Liver (tissue), 8 donors: ENCODE measurements at regions not wholly inside any gene's neighbourhood (a gene's known extent, or its start where the extent isn't known, plus 50 kb on each side); places are given as distances from the start of the nearest gene placed in this dataset.

Experiments used
- DNase-seq: peaks from one replicate; pipeline ENCODE4 v3.0.0-alpha.2; 2017; ENCODE audit warnings: low spot score
- H3K27ac ChIP-seq, 2 donors: one replicate each; pipeline ENCODE4 v1.7.0; 2013; ENCODE audit warnings: inconsistent platforms in 2 of 2, low read length in 2 of 2, control low read depth in 1 of 2, low read depth in 1 of 2, mild to moderate bottlenecking in 1 of 2
- H3K27me3 ChIP-seq, 4 donors: one replicate each; pipeline versions ENCODE4 v1.6.1 to v1.7.0; 2013; ENCODE audit warnings: low read length in 3 of 4, inconsistent platforms in 1 of 4, mild to moderate bottlenecking in 1 of 4, moderate library complexity in 1 of 4; ENCODE audit not compliant: control insufficient read depth in 4 of 4, insufficient read depth in 4 of 4
- H3K36me3 ChIP-seq, 4 donors: one replicate each; pipeline versions ENCODE4 v1.6.1 to v1.7.0; 2013; ENCODE audit warnings: low read length in 3 of 4, mild to moderate bottlenecking in 3 of 4, low read depth in 1 of 4, moderate library complexity in 1 of 4; ENCODE audit not compliant: control insufficient read depth in 4 of 4, insufficient read depth in 3 of 4
- H3K4me1 ChIP-seq, 4 donors: one replicate each; pipeline versions ENCODE4 v1.6.1 to v1.7.0; 2013; ENCODE audit warnings: low read length in 3 of 4, mild to moderate bottlenecking in 3 of 4, moderate library complexity in 1 of 4; ENCODE audit not compliant: control insufficient read depth in 4 of 4, insufficient read depth in 4 of 4
- H3K4me3 ChIP-seq, 3 donors: one replicate each; pipeline versions ENCODE4 v1.6.1 to v1.7.0; 2013; ENCODE audit warnings: low read length in 3 of 3, control low read depth in 1 of 3, low read depth in 1 of 3, mild to moderate bottlenecking in 1 of 3
- H3K9ac ChIP-seq, 2 donors: one replicate each; pipeline ENCODE4 v1.7.0; 2013; ENCODE audit warnings: low read length in 2 of 2, mild to moderate bottlenecking in 2 of 2, moderate library complexity in 2 of 2, control low read depth in 1 of 2, low read depth in 1 of 2
- H3K9me3 ChIP-seq, 4 donors: one replicate each; pipeline versions ENCODE4 v1.6.1 to v1.7.0; 2013; ENCODE audit warnings: low read length in 3 of 4; ENCODE audit not compliant: control insufficient read depth in 4 of 4
- EGR1 ChIP-seq, 2 donors: IDR thresholded peaks; 2 replicates each; pipeline ENCODE4 v1.6.1; 2016 to 2018; ENCODE audit warnings: antibody characterized with exemption in 2 of 2, low read depth in 2 of 2
- FOXA1 ChIP-seq: IDR thresholded peaks from 2 replicates; pipeline ENCODE4 v1.6.1; 2016; ENCODE audit warnings: antibody characterized with exemption
- FOXA2 ChIP-seq: IDR thresholded peaks from 2 replicates; pipeline ENCODE4 v1.6.1; 2016; ENCODE audit warnings: antibody characterized with exemption
- GABPA ChIP-seq, 2 donors: IDR thresholded peaks in 1 of 2; conservative IDR thresholded peaks in 1 of 2; 2 replicates each; pipeline ENCODE4 v1.6.1; 2016; ENCODE audit warnings: antibody characterized with exemption in 2 of 2, mild to moderate bottlenecking in 1 of 2, moderate library complexity in 1 of 2
- HNF4A ChIP-seq, 2 donors: conservative IDR thresholded peaks; 2 replicates each; pipeline ENCODE4 v1.6.1; 2016; ENCODE audit warnings: antibody characterized with exemption in 2 of 2, mild to moderate bottlenecking in 2 of 2
- HNF4G ChIP-seq: IDR thresholded peaks from 2 replicates; pipeline ENCODE4 v1.6.1; 2016; ENCODE audit warnings: antibody characterized with exemption
- JUND ChIP-seq, 2 donors: IDR thresholded peaks; 2 replicates each; pipeline ENCODE4 v1.6.1; 2016; ENCODE audit warnings: antibody characterized with exemption in 2 of 2
- MAX ChIP-seq: IDR thresholded peaks from 2 replicates; pipeline ENCODE4 v1.6.1; 2016; ENCODE audit warnings: antibody characterized with exemption
- NR2F2 ChIP-seq: IDR thresholded peaks from 2 replicates; pipeline ENCODE4 v1.6.1; 2016; ENCODE audit warnings: antibody characterized with exemption
- RAD21 ChIP-seq, 2 donors: IDR thresholded peaks; 2 replicates each; pipeline ENCODE4 v1.6.1; 2016; ENCODE audit warnings: antibody characterized with exemption in 2 of 2, mild to moderate bottlenecking in 2 of 2
- RXRA ChIP-seq, 2 donors: IDR thresholded peaks; 2 replicates each; pipeline ENCODE4 v1.6.1; 2017 to 2018; ENCODE audit warnings: antibody characterized with exemption in 2 of 2, mild to moderate bottlenecking in 1 of 2
- SP1 ChIP-seq: IDR thresholded peaks from 2 replicates; pipeline ENCODE4 v1.6.1; 2018; ENCODE audit warnings: antibody characterized with exemption, mild to moderate bottlenecking
- TAF1 ChIP-seq: conservative IDR thresholded peaks from 2 replicates; pipeline ENCODE4 v1.6.1; 2016; ENCODE audit warnings: antibody characterized with exemption, mild to moderate bottlenecking
- YY1 ChIP-seq: IDR thresholded peaks from 2 replicates; pipeline ENCODE4 v1.6.1; 2016; ENCODE audit warnings: antibody characterized with exemption, mild to moderate bottlenecking
- WGBS: extraction: QIAGEN DNeasy Blood & Tissue Kit; methylation state at CpG from one replicate; pipeline ENCODE4 v1.1.7; 2013; 5-methylcytosine and 5-hydroxymethylcytosine counted together
- TF ChIP-seq, protein P1 (sequence below): IDR thresholded peaks from 2 replicates; pipeline ENCODE4 v1.6.1; 2016; ENCODE audit warnings: antibody characterized with exemption
- TF ChIP-seq, protein P2 (sequence below): IDR thresholded peaks from 2 replicates; pipeline ENCODE4 v1.6.1; 2016; ENCODE audit warnings: antibody characterized with exemption, mild to moderate bottlenecking
- TF ChIP-seq, protein P3 (sequence below): fragments of 150-350 bp; IDR thresholded peaks from 2 replicates; pipeline ENCODE4 v1.5.1; 2017; ENCODE audit warnings: improper control_type of control experiment, low read depth, low read length; ENCODE audit not compliant: missing input control
- donor health status: healthy.
- donor health status: healthy.
- donor health status: healthy.
- donor health status: healthy.
- donor health status: healthy.

GRCh38 chr13:50608370-50608769 lies 235.1 kb downstream of the DLEU7 start:
- 84% methylated on average over 7 of the region's 7 CpGs for WGBS
- TF ChIP-seq MAX = no peak
- no peak for TF ChIP-seq SP1
- TF ChIP-seq EGR1 (IDR thresholded peaks at IDR 0.05; ENCODE audit: low read depth in 2 of 2) = no peak
- no peak for TF ChIP-seq GABPA (IDR thresholded peaks at IDR 0.05 in 1 of 2, conservative IDR thresholded peaks at IDR 0.05 in 1 of 2)
- no peak for TF ChIP-seq TAF1
- TF ChIP-seq RAD21 (IDR thresholded peaks at IDR 0.05) = no peak
- no peak for TF ChIP-seq NR2F2
- TF ChIP-seq YY1 = no peak

GRCh38 chr13:50609011-50609410 lies 234.5 kb downstream of the DLEU7 start:
- H3K36me3 ChIP-seq = no peaks in the 10 kb centered on the region
- no peaks in the 10 kb centered on the region for H3K27me3 ChIP-seq
- H3K4me3 ChIP-seq = no peak overlapping the region
- DNase-seq = no peak
- WGBS = 75% methylated on average over 3 of the region's 3 CpGs
- H3K9ac ChIP-seq = no peak overlapping the region
- no peak for TF ChIP-seq HNF4G
- H3K9me3 ChIP-seq = no peaks in the 10 kb centered on the region
- H3K4me1 ChIP-seq = no peaks in the 10 kb centered on the region
- H3K27ac ChIP-seq = no peak overlapping the region

More at GRCh38 chr13:50608370-50608769, 235.1 kb downstream of the DLEU7 start:
- H3K4me1 ChIP-seq = no peaks in the 10 kb centered on the region
- no peak overlapping the region for H3K27ac ChIP-seq
- DNase-seq = no peak
- H3K9me3 ChIP-seq = no peaks in the 10 kb centered on the region
- H3K9ac ChIP-seq = no peak overlapping the region
- no peaks in the 10 kb centered on the region for H3K27me3 ChIP-seq
- no peaks in the 10 kb centered on the region for H3K36me3 ChIP-seq
- no peak overlapping the region for H3K4me3 ChIP-seq

DNA sequence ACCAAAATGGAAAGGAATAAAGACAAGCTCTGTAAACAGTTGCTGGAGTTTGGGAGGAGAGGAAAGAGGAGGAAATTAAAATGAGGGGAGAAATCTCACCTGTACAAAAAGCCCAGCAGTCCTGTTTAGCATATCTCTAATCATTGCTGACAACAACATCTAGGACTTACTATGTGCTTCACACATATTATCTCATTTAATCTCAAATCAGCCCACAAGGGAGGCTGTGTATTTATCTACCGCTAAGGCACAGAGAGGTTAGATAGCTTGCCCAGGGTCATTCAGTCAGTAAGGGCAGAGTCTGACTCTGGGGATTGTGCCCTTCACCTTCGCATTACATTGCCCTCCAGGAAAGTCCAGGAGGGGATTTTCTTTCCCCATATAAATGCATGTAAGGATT lies 233.3 kb downstream of the DLEU7 start:
- H3K27ac ChIP-seq = no peak overlapping the region
- DNase-seq = no peak
- TF ChIP-seq MAX (no peak), SP1 (no peak), NR2F2 (no peak), HNF4G (no peak), FOXA1 (no peak), JUND (IDR thresholded peaks at IDR 0.05) (no peak), YY1 (no peak), RXRA (IDR thresholded peaks at IDR 0.05) (no peak), FOXA2 (no peak), HNF4A (conservative IDR thresholded peaks at IDR 0.05) (no peak), TAF1 (no peak)
- TF ChIP-seq, protein P1, sequence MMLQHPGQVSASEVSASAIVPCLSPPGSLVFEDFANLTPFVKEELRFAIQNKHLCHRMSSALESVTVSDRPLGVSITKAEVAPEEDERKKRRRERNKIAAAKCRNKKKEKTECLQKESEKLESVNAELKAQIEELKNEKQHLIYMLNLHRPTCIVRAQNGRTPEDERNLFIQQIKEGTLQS = no peak
- TF ChIP-seq, protein P2, sequence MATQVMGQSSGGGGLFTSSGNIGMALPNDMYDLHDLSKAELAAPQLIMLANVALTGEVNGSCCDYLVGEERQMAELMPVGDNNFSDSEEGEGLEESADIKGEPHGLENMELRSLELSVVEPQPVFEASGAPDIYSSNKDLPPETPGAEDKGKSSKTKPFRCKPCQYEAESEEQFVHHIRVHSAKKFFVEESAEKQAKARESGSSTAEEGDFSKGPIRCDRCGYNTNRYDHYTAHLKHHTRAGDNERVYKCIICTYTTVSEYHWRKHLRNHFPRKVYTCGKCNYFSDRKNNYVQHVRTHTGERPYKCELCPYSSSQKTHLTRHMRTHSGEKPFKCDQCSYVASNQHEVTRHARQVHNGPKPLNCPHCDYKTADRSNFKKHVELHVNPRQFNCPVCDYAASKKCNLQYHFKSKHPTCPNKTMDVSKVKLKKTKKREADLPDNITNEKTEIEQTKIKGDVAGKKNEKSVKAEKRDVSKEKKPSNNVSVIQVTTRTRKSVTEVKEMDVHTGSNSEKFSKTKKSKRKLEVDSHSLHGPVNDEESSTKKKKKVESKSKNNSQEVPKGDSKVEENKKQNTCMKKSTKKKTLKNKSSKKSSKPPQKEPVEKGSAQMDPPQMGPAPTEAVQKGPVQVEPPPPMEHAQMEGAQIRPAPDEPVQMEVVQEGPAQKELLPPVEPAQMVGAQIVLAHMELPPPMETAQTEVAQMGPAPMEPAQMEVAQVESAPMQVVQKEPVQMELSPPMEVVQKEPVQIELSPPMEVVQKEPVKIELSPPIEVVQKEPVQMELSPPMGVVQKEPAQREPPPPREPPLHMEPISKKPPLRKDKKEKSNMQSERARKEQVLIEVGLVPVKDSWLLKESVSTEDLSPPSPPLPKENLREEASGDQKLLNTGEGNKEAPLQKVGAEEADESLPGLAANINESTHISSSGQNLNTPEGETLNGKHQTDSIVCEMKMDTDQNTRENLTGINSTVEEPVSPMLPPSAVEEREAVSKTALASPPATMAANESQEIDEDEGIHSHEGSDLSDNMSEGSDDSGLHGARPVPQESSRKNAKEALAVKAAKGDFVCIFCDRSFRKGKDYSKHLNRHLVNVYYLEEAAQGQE = no peak
- TF ChIP-seq, protein P3, sequence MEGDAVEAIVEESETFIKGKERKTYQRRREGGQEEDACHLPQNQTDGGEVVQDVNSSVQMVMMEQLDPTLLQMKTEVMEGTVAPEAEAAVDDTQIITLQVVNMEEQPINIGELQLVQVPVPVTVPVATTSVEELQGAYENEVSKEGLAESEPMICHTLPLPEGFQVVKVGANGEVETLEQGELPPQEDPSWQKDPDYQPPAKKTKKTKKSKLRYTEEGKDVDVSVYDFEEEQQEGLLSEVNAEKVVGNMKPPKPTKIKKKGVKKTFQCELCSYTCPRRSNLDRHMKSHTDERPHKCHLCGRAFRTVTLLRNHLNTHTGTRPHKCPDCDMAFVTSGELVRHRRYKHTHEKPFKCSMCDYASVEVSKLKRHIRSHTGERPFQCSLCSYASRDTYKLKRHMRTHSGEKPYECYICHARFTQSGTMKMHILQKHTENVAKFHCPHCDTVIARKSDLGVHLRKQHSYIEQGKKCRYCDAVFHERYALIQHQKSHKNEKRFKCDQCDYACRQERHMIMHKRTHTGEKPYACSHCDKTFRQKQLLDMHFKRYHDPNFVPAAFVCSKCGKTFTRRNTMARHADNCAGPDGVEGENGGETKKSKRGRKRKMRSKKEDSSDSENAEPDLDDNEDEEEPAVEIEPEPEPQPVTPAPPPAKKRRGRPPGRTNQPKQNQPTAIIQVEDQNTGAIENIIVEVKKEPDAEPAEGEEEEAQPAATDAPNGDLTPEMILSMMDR = no peak
- WGBS = 79% methylated on average over 2 of the region's 2 CpGs
- no peak overlapping the region for H3K4me3 ChIP-seq
- H3K4me1 ChIP-seq = no peaks in the 10 kb centered on the region
- H3K9me3 ChIP-seq = no peaks in the 10 kb centered on the region
- H3K27me3 ChIP-seq = no peaks in the 10 kb centered on the region
- H3K9ac ChIP-seq = no peak overlapping the region
- no peaks in the 10 kb centered on the region for H3K36me3 ChIP-seq
